Loucy (cell line): ENCODE measurements at regions not wholly inside any gene's neighbourhood (a gene's known extent, or its start where the extent isn't known, plus 50 kb on each side); places are given as distances from the start of the nearest gene placed in this dataset.

Experiments
- CTCF ChIP-seq: fragments of 200-600 bp; sonication (generic); conservative IDR thresholded peaks from 2 replicates; pipeline ENCODE4 v1.5.1; 2014; ENCODE audit warnings: mild to moderate bottlenecking, antibody characterized with exemption, low read length
- EZH2phosphoT487 ChIP-seq: fragments of 200-600 bp; IDR thresholded peaks from 2 replicates; pipeline ENCODE4 v1.6.1; 2018; ENCODE audit warnings: antibody characterized with exemption, mild to moderate bottlenecking, moderate library complexity, borderline replicate concordance

DNA sequence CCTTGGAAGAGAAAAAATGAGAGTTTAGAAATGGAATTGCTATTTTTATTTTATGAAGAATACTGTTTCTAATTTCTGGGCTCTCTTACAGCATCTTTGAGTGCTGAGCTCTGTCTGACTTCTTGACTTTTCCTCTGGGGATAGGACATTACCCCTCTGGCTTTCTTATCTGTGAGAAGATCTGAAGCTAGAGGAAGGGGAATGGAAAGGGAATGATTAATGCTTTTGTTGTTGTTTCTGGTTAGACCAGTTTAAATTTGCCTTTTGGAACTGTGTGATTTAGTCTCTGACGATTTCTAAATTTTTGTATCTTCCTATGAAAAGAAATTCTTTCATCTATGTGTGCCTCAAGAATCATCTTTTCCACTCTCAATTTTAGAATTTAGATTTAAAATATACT, 811.4 kb downstream of the REEP3 start:
- TF ChIP-seq CTCF: no peak
- TF ChIP-seq EZH2phosphoT487: no peak
